Astrocyte (in vitro differentiated cells and primary cell): ENCODE measurements at regions not wholly inside any gene's neighbourhood (a gene's known extent, or its start where the extent isn't known, plus 50 kb on each side); places are given as distances from the start of the nearest gene placed in this dataset.
A peak's percentile ranks its signal among the peaks of the same experiment; 100 is the strongest.

ENCODE experiments used
- DNase-seq: peaks from one replicate; pipeline ENCODE4 v3.0.0-alpha.2; 2010; ENCODE audit warnings: low read depth
- FAIRE-seq: peaks from 2 replicates; lab custom pipeline; 2011; peaks lifted over from hg19 to GRCh38; lab: Jason Lieb, UNC
- H2AFZ ChIP-seq: 2 replicates; pipeline ENCODE4 v1.6.0; 2012; ENCODE audit warnings: low read depth, low read length, inconsistent platforms
- H3K27ac ChIP-seq: 2 replicates; pipeline ENCODE4 v1.5.1; 2011; ENCODE audit warnings: low read depth, low read length, inconsistent platforms
- H3K27me3 ChIP-seq: 2 replicates; pipeline ENCODE4 v1.6.0; 2011; ENCODE audit warnings: low read length, inconsistent platforms; ENCODE audit not compliant: insufficient read depth
- H3K36me3 ChIP-seq: 2 replicates; pipeline ENCODE4 v1.5.1; 2011; ENCODE audit warnings: low read length, inconsistent platforms; ENCODE audit not compliant: insufficient read depth
- H3K4me1 ChIP-seq: 2 replicates; pipeline ENCODE4 v1.5.1; 2011; ENCODE audit warnings: low read length, inconsistent platforms; ENCODE audit not compliant: insufficient read depth
- H3K4me2 ChIP-seq: 2 replicates; pipeline ENCODE4 v1.6.0; 2012; ENCODE audit warnings: low read length, inconsistent platforms
- H3K4me3 ChIP-seq: 2 replicates; pipeline ENCODE4 v1.5.1; 2011; ENCODE audit warnings: low read depth, mild to moderate bottlenecking, low read length, inconsistent platforms; ENCODE audit not compliant: insufficient read depth
- H3K79me2 ChIP-seq: 2 replicates; pipeline ENCODE4 v1.6.0; 2012; ENCODE audit warnings: mild to moderate bottlenecking, low read length, inconsistent platforms; ENCODE audit not compliant: insufficient read depth
- H3K9ac ChIP-seq: 2 replicates; pipeline ENCODE4 v1.6.0; 2012; ENCODE audit warnings: mild to moderate bottlenecking, low read length, inconsistent platforms
- H3K9me3 ChIP-seq: 2 replicates; pipeline ENCODE4 v1.5.1; 2012; ENCODE audit warnings: low read depth, mild to moderate bottlenecking, low read length, inconsistent platforms; ENCODE audit not compliant: insufficient read depth
- H4K20me1 ChIP-seq: 2 replicates; pipeline ENCODE4 v1.6.0; 2012; ENCODE audit warnings: low read length, inconsistent platforms; ENCODE audit not compliant: insufficient read depth
- H3K27ac Mint-ChIP-seq: one replicate; pipeline ENCODE4 v1.8.0; 2021; ENCODE audit warnings: mild to moderate bottlenecking, mixed read lengths; ENCODE audit not compliant: unreplicated experiment
- H3K27me3 Mint-ChIP-seq: one replicate; pipeline ENCODE4 v1.8.0; 2021; ENCODE audit warnings: low read depth, mixed read lengths; ENCODE audit not compliant: unreplicated experiment
- H3K36me3 Mint-ChIP-seq: one replicate; pipeline ENCODE4 v1.8.0; 2021; ENCODE audit warnings: low read depth, mixed read lengths; ENCODE audit not compliant: unreplicated experiment
- H3K4me1 Mint-ChIP-seq: one replicate; pipeline ENCODE4 v1.8.0; 2021; ENCODE audit warnings: low read depth, mixed read lengths; ENCODE audit not compliant: unreplicated experiment
- H3K4me3 Mint-ChIP-seq: one replicate; pipeline ENCODE4 v1.8.0; 2021; ENCODE audit warnings: mild to moderate bottlenecking, moderate library complexity, mixed read lengths; ENCODE audit not compliant: unreplicated experiment
- H3K9me3 Mint-ChIP-seq: one replicate; pipeline ENCODE4 v1.8.0; 2021; ENCODE audit warnings: mild to moderate bottlenecking, mixed read lengths; ENCODE audit not compliant: unreplicated experiment
- CTCF ChIP-seq: IDR thresholded peaks from 2 replicates; pipeline ENCODE4 v1.5.1; 2011; ENCODE audit warnings: low read depth, mild to moderate bottlenecking, inconsistent platforms, low read length, moderate library complexity; ENCODE audit not compliant: insufficient read depth
- EZH2 ChIP-seq: IDR thresholded peaks from 2 replicates; pipeline ENCODE4 v1.6.1; 2012; ENCODE audit warnings: mild to moderate bottlenecking, low read length, inconsistent platforms; ENCODE audit not compliant: insufficient read depth

GRCh38 chr3:522888-523287 lies 326.3 kb downstream of the CHL1 start:
- H3K36me3 ChIP-seq, result no peaks in the 10 kb centered on the region
- H3K27ac Mint-ChIP-seq, result no peak overlapping the region
- no peaks in the 10 kb centered on the region for H3K9me3 ChIP-seq
- FAIRE-seq, result no peak
- H3K27me3 ChIP-seq, result no peaks in the 10 kb centered on the region
- H2AFZ ChIP-seq, result no peak overlapping the region
- H3K4me1 ChIP-seq, result no peaks in the 10 kb centered on the region
- DNase-seq, result no peak
- H3K79me2 ChIP-seq, result no peaks in the 10 kb centered on the region
- TF ChIP-seq EZH2 (no peak), CTCF (no peak)
- H3K36me3 Mint-ChIP-seq, result no peaks in the 10 kb centered on the region
- no peak overlapping the region for H3K9ac ChIP-seq
- H3K4me3 Mint-ChIP-seq, result no peak overlapping the region
- H3K4me1 Mint-ChIP-seq, result no peaks in the 10 kb centered on the region
- H3K4me2 ChIP-seq, result no peak overlapping the region
- no peaks in the 10 kb centered on the region for H4K20me1 ChIP-seq
- no peak overlapping the region for H3K4me3 ChIP-seq
- H3K27me3 Mint-ChIP-seq, result no peaks in the 10 kb centered on the region
- H3K27ac ChIP-seq, result no peak overlapping the region
- H3K9me3 Mint-ChIP-seq, result peaks cover 2% of the 10 kb centered on the region

- Mint-ChIP-seq H3K4me3 (no peak overlapping the region), H3K4me1 (no peaks in the 10 kb centered on the region), H3K27ac (no peak overlapping the region), H3K36me3 (no peaks in the 10 kb centered on the region), H3K9me3 (no peaks in the 10 kb centered on the region), H3K27me3 (no peaks in the 10 kb centered on the region)
- Histone ChIP-seq H3K27ac (no peak overlapping the region), H2AFZ (no peak overlapping the region), H3K4me2 (no peak overlapping the region), H3K4me3 (no peak overlapping the region), H3K36me3 (no peaks in the 10 kb centered on the region), H3K4me1 (no peaks in the 10 kb centered on the region), H3K27me3 (no peaks in the 10 kb centered on the region), H3K79me2 (no peaks in the 10 kb centered on the region), H4K20me1 (no peaks in the 10 kb centered on the region), H3K9me3 (no peaks in the 10 kb centered on the region), H3K9ac (no peak overlapping the region)
- TF ChIP-seq CTCF (no peak), EZH2 (no peak)
- DNase-seq (no peak), FAIRE-seq (no peak)
Measured at GRCh38 chr3:525415-525814, 328.9 kb downstream of the CHL1 start.

- Mint-ChIP-seq H3K4me3 (no peak overlapping the region), H3K27ac (no peak overlapping the region), H3K9me3 (peaks cover 15% of the 10 kb centered on the region), H3K4me1 (no peaks in the 10 kb centered on the region), H3K27me3 (no peaks in the 10 kb centered on the region), H3K36me3 (no peaks in the 10 kb centered on the region)
- no peaks in the 10 kb centered on the region for H3K36me3 ChIP-seq
- H3K9ac ChIP-seq, result no peak overlapping the region
- FAIRE-seq (no peak), DNase-seq (no peak)
- no peaks in the 10 kb centered on the region for H3K27me3 ChIP-seq
- H3K79me2 ChIP-seq, result no peaks in the 10 kb centered on the region
- H3K9me3 ChIP-seq, result no peaks in the 10 kb centered on the region
- no peak overlapping the region for H3K27ac ChIP-seq
- H3K4me2 ChIP-seq, result peak overlapping the region; percentile 54
- peak overlapping the region; percentile 4 for H2AFZ ChIP-seq
- no peaks in the 10 kb centered on the region for H3K4me1 ChIP-seq
- H4K20me1 ChIP-seq, result no peaks in the 10 kb centered on the region
- H3K4me3 ChIP-seq, result peak overlapping the region; percentile 42
- TF ChIP-seq EZH2 (no peak), CTCF (no peak)
Measured at GRCh38 chr3:535566-536416, 339.2 kb downstream of the CHL1 start.
